CD4-positive, alpha-beta memory T cell (primary cell): ENCODE measurements at regions not wholly inside any gene's neighbourhood (a gene's known extent, or its start where the extent isn't known, plus 50 kb on each side); places are given as distances from the start of the nearest gene placed in this dataset.
"Not testable (repeated sequence)": the region's sequence is repeated elsewhere in the genome, so short reads cannot be mapped to it uniquely, and the experiment has no call there.

ENCODE experiments used
- CTCF ChIA-PET: fragments of 350-600 bp; sonication (Branson Sonifier 250); formaldehyde crosslinking; loops from one replicate; lab custom pipeline; 2021; ENCODE audit warnings: inconsistent platforms; ENCODE audit not compliant: partially characterized antibody; lab: Charles Lee
- POLR2A ChIA-PET: fragments of 350-600 bp; sonication (Branson Sonifier 250); formaldehyde crosslinking; loops from one replicate; lab custom pipeline; 2021; ENCODE audit not compliant: partially characterized antibody; lab: Charles Lee
- DNase-seq, 5 donors: peaks; one replicate each; pipeline versions ENCODE4 v3.0.0 to v3.0.0-alpha.2; 2020 to 2022; ENCODE audit warnings: mixed read lengths in 1 of 5
- H3K27ac ChIP-seq: one replicate; pipeline ENCODE4 v1.7.0; 2013; ENCODE audit warnings: low read depth, low read length
- H3K27me3 ChIP-seq: 2 replicates; pipeline ENCODE4 v1.7.0; 2013; ENCODE audit warnings: mild to moderate bottlenecking, low read length, moderate library complexity; ENCODE audit not compliant: insufficient read depth
- H3K36me3 ChIP-seq: 2 replicates; pipeline ENCODE4 v1.7.0; 2013; ENCODE audit warnings: mild to moderate bottlenecking, low read length, moderate library complexity; ENCODE audit not compliant: insufficient read depth
- H3K4me1 ChIP-seq: 2 replicates; pipeline ENCODE4 v1.7.0; 2013; ENCODE audit warnings: mild to moderate bottlenecking, low read length, moderate library complexity; ENCODE audit not compliant: insufficient read depth
- H3K4me3 ChIP-seq, 2 donors: one replicate each; pipeline ENCODE4 v1.7.0; 2013; ENCODE audit warnings: low read length in 2 of 2, mild to moderate bottlenecking in 1 of 2
- H3K9me3 ChIP-seq, 2 donors: one replicate each; pipeline ENCODE4 v1.7.0; 2013; ENCODE audit warnings: low read length in 2 of 2, control low read depth in 1 of 2; ENCODE audit not compliant: control insufficient read depth in 1 of 2
- H3K27ac Mint-ChIP-seq, 7 donors: one replicate each; pipeline ENCODE4 v1.8.0; 2020 to 2021; ENCODE audit warnings: mixed read lengths in 7 of 7, mild to moderate bottlenecking in 6 of 7, inconsistent platforms in 3 of 7, moderate library complexity in 3 of 7
- H3K27me3 Mint-ChIP-seq, 2 donors: one replicate each; pipeline ENCODE4 v1.8.0; 2020 to 2021; ENCODE audit warnings: mixed read lengths in 2 of 2
- H3K36me3 Mint-ChIP-seq, 2 donors: one replicate each; pipeline ENCODE4 v1.8.0; 2020 to 2021; ENCODE audit warnings: mixed read lengths in 2 of 2, inconsistent platforms in 1 of 2, mild to moderate bottlenecking in 1 of 2
- H3K4me1 Mint-ChIP-seq, 4 donors: one replicate each; pipeline ENCODE4 v1.8.0; 2020 to 2021; ENCODE audit warnings: mixed read lengths in 4 of 4, mild to moderate bottlenecking in 1 of 4
- H3K4me3 Mint-ChIP-seq, 8 donors: one replicate each; pipeline ENCODE4 v1.8.0; 2020 to 2021; ENCODE audit warnings: mixed read lengths in 8 of 8, mild to moderate bottlenecking in 7 of 8, moderate library complexity in 6 of 8, inconsistent platforms in 3 of 8
- H3K9me3 Mint-ChIP-seq, 8 donors: one replicate each; pipeline ENCODE4 v1.8.0; 2020 to 2021; ENCODE audit warnings: mixed read lengths in 8 of 8, mild to moderate bottlenecking in 5 of 8, inconsistent platforms in 3 of 8, moderate library complexity in 1 of 8
- intact Hi-C: fragments of 100-400 bp; cut with micrococcal nuclease; formaldehyde crosslinking; loops from one replicate; pipeline ENCODE4 v1.15.1; 2023

DNA sequence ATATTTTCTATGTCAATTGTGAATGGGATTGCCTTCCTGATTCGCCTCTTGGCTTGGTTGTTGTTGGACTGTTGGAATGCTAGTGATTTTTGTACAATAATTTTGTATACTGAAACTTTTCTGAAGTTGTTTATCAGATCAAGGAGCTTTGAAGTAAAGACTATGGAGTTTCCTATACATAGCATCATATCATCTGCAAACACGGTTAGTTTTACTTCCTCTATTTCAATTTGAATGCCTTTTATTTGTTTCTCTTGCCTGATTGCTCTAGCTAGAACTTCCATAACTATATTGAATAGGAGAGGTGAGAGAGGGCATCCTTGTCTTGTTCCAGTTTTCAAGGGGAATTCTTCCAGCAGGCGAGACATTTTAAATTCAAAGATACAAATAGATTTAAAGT, 226.5 kb downstream of the FBXO8 start:
- ChIA-PET POLR2A (no interaction called here), CTCF (no interaction called here)
- Mint-ChIP-seq H3K9me3 (peaks cover 0 to 12% (median 1%) of the 10 kb centered on the region in 8 donors), H3K36me3 (no peaks in the 10 kb centered on the region), H3K27me3 (no peaks in the 10 kb centered on the region), H3K4me1 (no peaks in the 10 kb centered on the region), H3K27ac (peak overlapping the region in 1 of 7 donors; percentile 29), H3K4me3 (no peak overlapping the region)
- intact Hi-C loops: no loop called here
- DNase-seq: no peak
- Histone ChIP-seq H3K4me1 (no peaks in the 10 kb centered on the region), H3K36me3 (no peaks in the 10 kb centered on the region), H3K4me3 (no peak overlapping the region), H3K27me3 (no peaks in the 10 kb centered on the region), H3K27ac (no peak overlapping the region), H3K9me3 (no peaks in the 10 kb centered on the region)

DNA sequence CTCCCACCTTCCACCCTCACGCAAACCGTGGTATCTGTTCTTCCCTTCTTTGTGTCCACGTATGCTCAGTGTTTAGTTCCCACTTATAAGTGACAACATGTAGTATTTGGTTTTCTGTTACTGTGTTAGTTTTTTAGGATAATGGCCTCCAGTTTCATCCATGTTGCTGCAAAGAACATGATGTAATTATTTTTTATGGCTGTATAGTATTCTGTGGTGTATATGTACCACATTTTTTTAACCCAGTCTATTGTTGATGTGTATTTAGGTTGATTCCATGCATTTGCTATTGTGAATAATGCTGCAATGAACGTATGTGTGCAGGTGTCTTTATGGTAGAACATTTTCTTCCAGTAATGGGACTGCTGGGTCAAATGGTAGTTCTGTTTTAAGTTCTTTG, 228.1 kb downstream of the FBXO8 start:
- no peak for DNase-seq
- Histone ChIP-seq H3K4me1 (no peaks in the 10 kb centered on the region), H3K9me3 (no peaks in the 10 kb centered on the region), H3K27ac (no peak overlapping the region), H3K36me3 (no peaks in the 10 kb centered on the region), H3K4me3 (no peak overlapping the region), H3K27me3 (no peaks in the 10 kb centered on the region)
- Mint-ChIP-seq H3K27ac (no peak overlapping the region), H3K27me3 (no peaks in the 10 kb centered on the region), H3K36me3 (no peaks in the 10 kb centered on the region), H3K4me3 (no peak overlapping the region), H3K4me1 (no peaks in the 10 kb centered on the region), H3K9me3 (peaks cover 0 to 12% (median 1%) of the 10 kb centered on the region in 8 donors)
- intact Hi-C loops: no loop called here
- ChIA-PET POLR2A (no interaction called here), CTCF (no interaction called here)

DNA sequence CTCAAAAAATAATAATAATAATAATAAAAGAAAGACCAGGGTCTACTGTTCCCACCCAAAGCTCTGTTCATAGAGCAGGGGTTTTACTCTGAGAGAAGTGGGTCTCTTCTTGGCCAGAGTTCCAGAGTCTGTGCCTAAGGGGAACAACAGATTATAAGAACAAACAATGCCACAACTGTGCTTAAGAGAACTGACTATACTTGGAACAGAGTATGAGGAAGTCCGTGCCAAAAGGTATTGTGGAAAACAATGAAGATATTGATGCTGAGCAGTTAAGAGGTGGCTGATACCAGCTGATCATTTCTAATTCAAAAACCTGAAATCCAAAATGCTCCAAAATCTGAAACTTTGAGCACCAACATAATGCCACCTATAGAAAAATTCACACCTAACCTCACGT, 229.6 kb downstream of the FBXO8 start:
- Histone ChIP-seq H3K36me3 (no peaks in the 10 kb centered on the region), H3K4me3 (no peak overlapping the region), H3K9me3 (no peaks in the 10 kb centered on the region), H3K27ac (no peak overlapping the region), H3K4me1 (no peaks in the 10 kb centered on the region), H3K27me3 (no peaks in the 10 kb centered on the region)
- ChIA-PET CTCF (no interaction called here), POLR2A (no interaction called here)
- H3K9me3 Mint-ChIP-seq: peaks cover 0 to 6% (median 1%) of the 10 kb centered on the region in 8 donors
- H3K4me1 Mint-ChIP-seq: no peaks in the 10 kb centered on the region
- intact Hi-C loops: no loop called here
- DNase-seq: no peak
- H3K36me3 Mint-ChIP-seq: no peaks in the 10 kb centered on the region
- H3K27ac Mint-ChIP-seq: no peak overlapping the region
- no peak overlapping the region for H3K4me3 Mint-ChIP-seq
- no peaks in the 10 kb centered on the region for H3K27me3 Mint-ChIP-seq

GRCh38 chr4:174047363-174047762, 236.1 kb downstream of the FBXO8 start:
- Mint-ChIP-seq H3K9me3 (peaks cover 0 to 5% (median 1%) of the 10 kb centered on the region in 8 donors), H3K27me3 (no peaks in the 10 kb centered on the region), H3K36me3 (no peaks in the 10 kb centered on the region), H3K4me1 (no peaks in the 10 kb centered on the region), H3K27ac (no peak overlapping the region), H3K4me3 (no peak overlapping the region)
- no peaks in the 10 kb centered on the region for H3K4me1 ChIP-seq
- no peak overlapping the region for H3K27ac ChIP-seq
- intact Hi-C loops: no loop called here
- H3K9me3 ChIP-seq: no peaks in the 10 kb centered on the region
- no peaks in the 10 kb centered on the region for H3K36me3 ChIP-seq
- H3K4me3 ChIP-seq: no peak overlapping the region
- CTCF ChIA-PET: no interaction called here
- no peak for DNase-seq
- no peaks in the 10 kb centered on the region for H3K27me3 ChIP-seq
- POLR2A ChIA-PET: no interaction called here

GRCh38 chr4:174045829-174046228, 237.6 kb downstream of the FBXO8 start:
- H3K27ac ChIP-seq, H3K4me1 Mint-ChIP-seq, H3K36me3 Mint-ChIP-seq, H3K27me3 Mint-ChIP-seq, intact Hi-C loops, H3K36me3 ChIP-seq, H3K4me3 ChIP-seq, POLR2A ChIA-PET, DNase-seq, H3K27ac Mint-ChIP-seq, H3K27me3 ChIP-seq, H3K9me3 Mint-ChIP-seq, CTCF ChIA-PET, H3K4me3 Mint-ChIP-seq, H3K4me1 ChIP-seq, H3K9me3 ChIP-seq: not testable (repeated sequence)

DNA sequence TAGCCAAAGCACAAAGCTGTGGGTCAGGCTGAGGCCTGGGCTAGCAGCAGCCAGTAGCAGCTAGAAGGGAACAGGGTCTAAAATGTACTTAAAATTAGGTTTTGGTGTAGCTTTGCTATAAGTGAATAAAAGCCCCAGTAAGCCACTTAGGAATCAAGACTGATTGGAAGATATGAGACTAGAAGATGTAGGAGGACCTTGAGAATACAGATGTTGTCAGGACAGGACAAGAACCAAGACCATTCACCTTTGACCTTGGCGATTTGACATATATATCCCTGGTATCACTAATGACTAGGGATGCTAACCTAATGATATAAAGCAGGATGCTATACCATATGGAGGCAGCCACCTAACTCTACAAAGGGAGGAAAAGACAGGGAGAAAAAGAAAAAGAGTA, 238.1 kb downstream of the FBXO8 start:
- H3K9me3 Mint-ChIP-seq: peaks cover 0 to 5% (median 0%) of the 10 kb centered on the region in 8 donors
- H3K27me3 Mint-ChIP-seq: no peaks in the 10 kb centered on the region
- H3K4me1 ChIP-seq: no peaks in the 10 kb centered on the region
- no peaks in the 10 kb centered on the region for H3K4me1 Mint-ChIP-seq
- H3K4me3 Mint-ChIP-seq: no peak overlapping the region
- H3K4me3 ChIP-seq: no peak overlapping the region
- H3K27ac ChIP-seq: no peak overlapping the region
- no peaks in the 10 kb centered on the region for H3K9me3 ChIP-seq
- H3K27ac Mint-ChIP-seq: no peak overlapping the region
- no peaks in the 10 kb centered on the region for H3K27me3 ChIP-seq
- ChIA-PET CTCF (no interaction called here), POLR2A (no interaction called here)
- no peak for DNase-seq
- no peaks in the 10 kb centered on the region for H3K36me3 ChIP-seq
- H3K36me3 Mint-ChIP-seq: no peaks in the 10 kb centered on the region
- intact Hi-C loops: no loop called here

- Mint-ChIP-seq H3K9me3 (peaks cover 0 to 5% (median under 1%) of the 10 kb centered on the region in 8 donors), H3K27ac (no peak overlapping the region)
Measured at GRCh38 chr4:174041555-174042105, 241.8 kb downstream of the FBXO8 start.

GRCh38 chr4:174040287-174040686, 243.2 kb downstream of the FBXO8 start:
- H3K4me1 ChIP-seq: no peaks in the 10 kb centered on the region

More at GRCh38 chr4:174041555-174042105, 241.8 kb downstream of the FBXO8 start:
- intact Hi-C loops: no loop called here
- H3K27me3 ChIP-seq: no peaks in the 10 kb centered on the region
- no peaks in the 10 kb centered on the region for H3K9me3 ChIP-seq
- no peak overlapping the region for H3K27ac ChIP-seq
- Mint-ChIP-seq H3K27me3 (no peaks in the 10 kb centered on the region), H3K4me1 (no peaks in the 10 kb centered on the region), H3K4me3 (no peak overlapping the region), H3K36me3 (no peaks in the 10 kb centered on the region)
- no peaks in the 10 kb centered on the region for H3K4me1 ChIP-seq
- ChIA-PET POLR2A (no interaction called here), CTCF (no interaction called here)
- DNase-seq: no peak
- no peak overlapping the region for H3K4me3 ChIP-seq
- H3K36me3 ChIP-seq: no peaks in the 10 kb centered on the region

More at GRCh38 chr4:174040287-174040686, 243.2 kb downstream of the FBXO8 start:
- ChIA-PET POLR2A (no interaction called here), CTCF (no interaction called here)
- H3K27me3 ChIP-seq: no peaks in the 10 kb centered on the region
- no peaks in the 10 kb centered on the region for H3K36me3 ChIP-seq
- no peaks in the 10 kb centered on the region for H3K27me3 Mint-ChIP-seq
- H3K4me1 Mint-ChIP-seq: no peaks in the 10 kb centered on the region
- intact Hi-C loops: no loop called here
- H3K9me3 ChIP-seq: no peaks in the 10 kb centered on the region
- no peak overlapping the region for H3K4me3 ChIP-seq
- no peak overlapping the region for H3K27ac Mint-ChIP-seq
- no peak for DNase-seq
- H3K9me3 Mint-ChIP-seq: peaks cover 0 to 4% (median 0%) of the 10 kb centered on the region in 8 donors
- no peak overlapping the region for H3K4me3 Mint-ChIP-seq
- H3K36me3 Mint-ChIP-seq: no peaks in the 10 kb centered on the region
- no peak overlapping the region for H3K27ac ChIP-seq
